DMS53 treated with DMSO at 0.1 percent for 48 hours (cell line): ENCODE measurements at regions not wholly inside any gene's neighbourhood (a gene's known extent, or its start where the extent isn't known, plus 50 kb on each side); places are given as distances from the start of the nearest gene placed in this dataset.
"Not testable (repeated sequence)": the region's sequence is repeated elsewhere in the genome, so short reads cannot be mapped to it uniquely, and the experiment has no call there.

ENCODE experiments used
- DNase-seq: peaks from one replicate; lab custom pipeline; 2025; ENCODE audit not compliant: unreplicated experiment; lab: John Stamatoyannopoulos, UW

DNA sequence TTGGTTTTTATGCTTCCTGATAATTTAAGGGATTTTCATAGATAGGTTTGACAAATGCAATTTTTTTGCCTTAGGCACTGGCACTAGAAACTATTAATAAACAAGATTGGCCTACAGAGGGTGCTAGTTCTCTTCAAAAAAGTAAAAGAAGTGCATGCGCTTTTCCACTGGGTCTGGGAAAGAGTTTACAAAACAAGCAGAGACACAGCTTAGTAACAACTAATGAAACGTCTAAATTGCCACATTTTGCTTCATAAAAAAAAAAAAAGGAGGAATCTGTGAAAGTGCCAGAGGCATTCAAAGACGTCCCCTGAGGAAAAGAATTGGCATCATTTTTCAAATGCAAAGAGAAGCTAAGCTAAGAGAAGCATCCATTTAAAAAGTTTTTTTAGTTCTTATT is 58.3 kb upstream of the EEA1 start:
- DNase-seq, result peak; percentile 79

DNA sequence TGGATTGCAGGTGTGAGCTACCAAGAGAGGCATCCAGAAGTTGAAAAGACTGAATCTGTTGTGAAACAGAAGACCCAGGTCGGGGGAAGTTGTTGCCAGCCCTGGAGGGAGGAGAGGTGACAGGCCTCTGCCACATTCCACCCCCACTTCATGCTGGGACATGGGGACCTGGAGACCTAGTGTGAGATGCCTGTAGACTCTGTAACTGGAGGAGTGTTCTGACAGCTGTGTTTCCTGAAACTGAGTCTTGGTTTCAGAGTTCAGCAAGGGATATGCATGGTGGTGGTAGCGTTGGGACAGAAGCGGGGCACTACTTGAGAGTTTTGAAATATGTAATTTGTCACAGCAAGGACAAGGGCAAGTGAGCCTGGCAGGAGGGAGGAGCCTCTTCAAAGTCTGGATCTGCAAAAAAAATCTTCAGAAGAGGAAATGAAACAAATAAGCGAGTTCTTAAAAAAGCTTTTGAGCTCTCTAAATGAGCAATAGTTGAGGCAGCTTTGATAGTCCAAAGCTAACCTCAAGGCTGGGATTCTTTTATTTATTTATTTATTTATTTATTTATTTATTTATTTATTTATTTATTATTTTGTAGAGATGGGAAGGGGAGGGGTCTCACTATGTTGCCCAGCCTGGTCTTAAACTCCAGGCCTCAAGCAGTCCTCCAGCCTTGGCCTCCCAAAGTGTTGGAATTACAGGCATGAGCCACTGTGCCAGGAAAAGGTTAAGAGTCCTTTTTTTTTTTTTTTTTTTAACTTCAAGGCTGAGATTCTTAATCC is 58.9 kb upstream of the EEA1 start:
- DNase-seq, result no peak

DNA sequence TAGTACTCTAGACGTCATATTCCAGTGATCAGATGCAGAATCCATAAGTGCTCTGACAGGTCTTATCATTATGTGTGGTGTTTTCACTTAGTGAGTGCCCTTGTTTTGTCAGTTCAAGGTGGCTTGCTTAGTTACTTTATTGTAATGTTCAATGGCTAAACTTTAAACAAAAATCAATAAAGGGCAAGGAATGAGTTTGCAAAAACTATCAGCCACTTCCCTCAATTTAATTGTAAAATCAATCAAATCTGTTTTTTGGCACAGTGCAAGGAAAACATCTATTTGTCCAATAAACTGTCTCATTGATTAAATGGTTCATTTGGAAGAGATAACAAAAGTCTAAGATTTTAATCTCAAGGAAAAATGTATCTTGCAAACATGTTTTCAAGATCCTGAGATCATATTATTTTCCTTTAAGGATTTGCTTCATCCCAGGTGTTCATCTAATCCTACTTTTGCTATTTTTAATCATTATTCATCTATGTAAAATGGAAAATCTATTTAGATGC is 59.6 kb upstream of the EEA1 start:
- DNase-seq, result no peak

DNA sequence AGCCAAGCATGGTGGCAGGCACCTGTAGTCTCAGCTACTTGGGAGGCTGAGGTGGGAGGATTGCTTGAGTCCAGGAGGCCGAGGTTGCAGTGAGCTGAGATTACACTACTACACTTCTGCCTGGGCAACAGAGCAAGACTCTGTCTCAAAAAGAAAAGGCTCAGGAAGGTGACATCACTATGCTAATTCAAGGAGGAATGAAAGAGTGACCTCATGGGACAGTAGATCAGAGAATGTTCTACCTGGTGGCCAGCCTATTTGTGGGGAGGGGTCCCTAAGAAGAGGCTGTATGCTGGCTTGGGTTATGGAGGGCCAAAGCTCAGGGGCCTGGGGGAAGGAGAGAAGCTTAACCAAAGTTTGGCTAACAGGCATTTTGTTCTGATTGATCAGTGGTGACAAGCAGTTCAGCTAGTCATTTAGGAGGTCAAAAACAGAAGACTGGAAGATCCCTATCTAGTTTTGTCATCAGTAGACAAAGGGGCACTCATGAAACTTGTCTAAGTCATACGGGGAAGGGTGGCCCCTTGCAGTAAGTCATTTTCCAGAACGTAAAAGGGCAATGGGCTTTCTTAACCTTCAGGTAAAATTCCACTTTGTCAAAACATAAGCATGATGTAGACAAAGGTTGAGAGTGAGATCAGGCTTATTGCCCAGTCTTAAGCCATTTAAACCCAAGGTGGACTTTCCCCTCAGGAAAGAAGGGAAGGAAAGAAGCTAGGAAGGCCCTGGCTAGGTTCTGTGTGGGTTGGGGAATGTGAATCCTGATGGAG is 60.8 kb upstream of the EEA1 start:
- no peak for DNase-seq

DNA sequence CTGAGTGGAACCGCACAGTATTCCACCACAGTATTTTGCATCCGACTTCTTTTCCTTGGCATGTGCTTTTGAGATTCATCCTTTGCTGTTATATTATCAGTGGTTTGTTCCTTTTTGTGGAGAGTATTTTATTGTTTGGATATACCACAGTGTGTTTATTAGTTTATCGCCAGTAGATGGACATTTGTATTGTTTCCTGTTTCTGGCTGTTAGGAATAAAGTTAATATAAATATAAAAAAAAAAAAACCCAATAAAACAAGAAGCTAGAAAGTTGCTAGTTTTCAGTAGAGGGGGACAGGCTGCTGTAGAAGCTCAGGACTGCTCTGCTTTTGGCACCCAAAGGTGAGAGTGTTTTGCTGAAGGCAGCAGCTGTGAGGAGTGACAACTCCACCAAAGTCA is 62.0 kb upstream of the EEA1 start:
- DNase-seq, result no peak

DNA sequence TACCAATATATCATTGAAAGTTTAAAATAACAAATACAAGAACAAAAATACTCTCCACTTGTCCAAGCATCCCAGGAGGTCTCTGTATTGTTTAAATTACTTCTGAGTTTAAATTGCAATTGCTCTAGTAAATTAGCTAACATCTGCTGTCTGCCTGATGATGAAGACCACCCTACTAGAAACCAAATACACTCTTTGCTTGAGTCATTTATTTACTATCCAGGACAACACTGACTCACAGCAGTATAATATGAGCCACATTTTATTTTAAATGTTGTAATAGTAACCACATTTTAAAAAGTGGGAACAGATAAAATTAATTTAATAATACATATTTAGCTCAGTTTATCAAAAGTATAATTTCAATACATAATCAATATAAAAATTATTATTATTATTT is 62.9 kb upstream of the EEA1 start:
- DNase-seq, result no peak

DNA sequence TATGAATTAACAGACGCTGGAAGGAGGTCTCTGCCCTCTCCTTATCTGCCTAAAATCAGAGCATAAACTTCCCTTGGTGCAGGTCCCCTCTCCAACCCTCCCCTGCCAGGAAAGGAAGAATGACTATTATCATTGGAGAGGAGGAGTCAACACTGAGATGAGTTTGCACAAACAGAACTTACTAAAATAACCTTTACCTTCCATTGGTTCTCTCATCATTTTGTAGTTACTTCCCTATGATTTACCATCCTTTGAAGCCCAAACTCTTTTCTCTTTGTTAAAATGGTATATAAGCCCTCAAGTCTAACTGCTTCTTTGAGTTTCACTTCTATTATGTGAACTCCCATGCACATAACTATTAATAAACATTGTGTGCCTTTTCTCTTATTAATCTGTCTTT is 64.2 kb upstream of the EEA1 start:
- DNase-seq, result no peak

DNA sequence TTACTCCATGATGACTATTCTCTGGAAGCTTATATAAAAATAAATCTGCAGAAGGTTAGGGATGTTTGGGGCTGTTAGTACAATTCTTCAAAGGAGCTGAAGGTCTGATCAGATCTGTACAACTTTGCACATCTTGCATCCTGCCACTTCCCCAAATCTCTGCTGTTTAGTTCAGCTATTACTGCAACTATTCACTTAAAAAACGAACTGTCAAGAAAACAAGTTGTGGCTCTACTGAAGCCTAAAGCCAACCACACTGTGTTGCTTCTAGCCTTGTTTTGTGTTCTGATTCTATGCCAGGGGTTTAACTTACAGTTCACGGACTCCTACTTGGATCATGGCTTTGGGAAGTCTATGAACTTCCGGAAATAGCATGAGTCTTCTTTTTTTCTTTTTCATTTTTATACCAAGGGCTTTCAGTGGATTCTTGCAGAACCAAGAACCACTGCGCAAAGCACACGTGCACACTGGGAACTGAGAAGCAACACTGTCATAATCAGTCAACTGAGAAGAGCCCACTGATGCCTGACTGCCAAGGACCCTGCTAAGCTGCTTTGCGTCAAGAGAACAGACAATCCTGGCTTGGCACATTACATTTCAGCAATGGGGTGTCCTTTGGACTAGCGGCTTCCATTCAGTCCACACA is 66.3 kb upstream of the EEA1 start:
- no peak for DNase-seq

DNA sequence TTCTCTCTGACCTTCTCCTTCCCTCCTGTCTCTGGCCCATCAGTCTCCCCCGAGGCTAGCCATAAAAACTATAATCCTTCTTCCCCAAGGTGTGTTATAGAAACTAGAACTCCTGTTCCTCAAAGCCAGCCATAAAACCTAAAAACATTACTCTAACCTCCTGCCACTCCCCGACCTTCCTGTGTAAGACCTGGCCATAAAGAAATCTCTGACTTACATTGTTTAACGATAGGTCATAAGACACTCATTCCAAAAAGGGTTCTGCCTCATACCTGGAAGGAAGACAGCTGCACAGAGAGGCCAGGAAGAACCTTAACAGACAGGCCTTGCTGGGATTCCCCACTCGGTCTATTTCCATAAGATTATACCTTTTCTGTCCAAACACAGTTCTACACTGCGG is 70.9 kb upstream of the EEA1 start:
- DNase-seq, result no peak

DNA sequence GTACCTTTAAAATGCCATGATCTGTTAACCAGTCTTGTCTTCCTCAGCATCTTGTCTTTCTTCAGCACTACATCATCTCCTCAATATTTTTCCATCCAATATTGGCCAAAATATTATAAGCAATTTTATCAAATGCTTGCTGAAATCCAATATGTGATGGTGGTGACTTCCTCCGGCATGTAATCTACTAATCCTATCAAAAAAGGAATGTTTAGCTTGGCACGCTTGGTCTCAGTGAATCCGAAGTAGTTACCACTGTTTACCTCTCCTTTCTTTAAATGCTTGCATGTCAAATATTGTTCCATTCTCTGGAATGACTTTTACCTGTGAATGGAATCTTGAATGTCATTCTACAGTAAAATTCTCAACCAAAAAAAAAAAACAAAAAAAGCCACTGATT is 72.3 kb upstream of the EEA1 start:
- no peak for DNase-seq

DNA sequence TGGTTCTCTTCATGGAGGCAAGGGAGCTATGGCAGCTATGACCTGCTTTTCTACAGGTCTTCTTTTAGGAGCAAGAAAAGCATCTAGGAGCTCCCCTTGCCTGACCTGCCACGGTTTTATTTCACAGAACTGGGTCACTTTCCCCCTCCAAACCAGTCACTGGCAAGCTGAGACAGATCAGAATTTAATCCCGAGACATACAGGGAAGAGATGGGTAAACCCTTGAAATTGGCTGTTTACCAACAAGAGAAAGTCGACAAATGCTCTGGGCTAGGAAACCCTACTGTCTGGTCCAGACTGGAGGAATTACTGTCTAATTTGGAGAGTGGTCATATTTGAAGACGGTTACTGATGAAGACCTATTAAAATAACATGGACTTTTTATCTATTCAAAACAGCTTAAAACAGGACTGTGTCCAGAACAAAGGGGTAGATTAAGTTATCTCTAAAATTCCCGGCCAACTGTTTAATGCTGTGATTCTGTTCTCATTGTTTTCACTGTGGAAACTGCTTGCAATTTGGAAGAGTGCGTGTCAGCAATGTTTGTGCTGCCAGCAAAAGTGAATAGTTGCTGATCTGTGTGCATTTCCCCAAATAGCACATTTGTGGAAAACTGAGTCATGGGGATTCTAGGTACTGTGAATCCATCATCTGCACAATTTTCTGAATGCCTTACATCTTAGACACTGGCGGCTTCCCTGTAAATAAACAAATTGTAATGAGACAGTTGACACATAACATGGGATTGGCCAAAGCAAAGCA is 73.4 kb upstream of the EEA1 start:
- no peak for DNase-seq

DNA sequence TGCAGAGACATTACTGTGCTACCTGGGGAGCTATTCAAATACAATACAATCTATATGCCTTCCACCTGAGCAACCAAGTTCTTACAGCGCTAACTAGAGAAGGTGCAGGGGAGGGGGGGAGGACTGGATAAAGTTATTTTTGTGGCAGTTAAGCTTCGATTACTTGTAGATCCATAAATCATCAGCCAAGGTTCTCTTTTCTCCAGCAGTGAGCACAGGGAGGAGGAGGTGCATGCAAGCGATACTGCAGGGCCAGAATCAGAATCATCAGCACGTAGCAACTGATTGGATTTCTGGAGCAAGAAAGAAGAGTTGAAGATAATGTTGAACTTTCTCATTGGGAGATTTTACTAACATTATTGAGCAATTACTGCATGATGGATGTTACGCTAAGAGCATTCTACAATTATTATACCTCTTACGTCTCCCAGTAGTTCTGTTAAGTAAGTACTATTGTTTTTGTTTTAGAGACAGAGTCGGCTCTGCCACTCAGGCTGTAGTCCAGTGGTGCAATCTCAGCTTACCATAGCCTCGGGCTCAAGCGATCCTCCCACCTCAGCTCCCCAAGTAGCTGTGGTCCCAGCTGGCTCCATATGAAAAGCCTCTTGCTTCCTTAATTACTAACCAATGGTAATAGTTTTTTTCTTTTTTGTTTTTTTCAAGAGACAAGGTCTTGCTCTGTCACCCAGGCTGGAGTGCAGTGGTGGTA is 74.6 kb upstream of the EEA1 start:
- no peak for DNase-seq

DNA sequence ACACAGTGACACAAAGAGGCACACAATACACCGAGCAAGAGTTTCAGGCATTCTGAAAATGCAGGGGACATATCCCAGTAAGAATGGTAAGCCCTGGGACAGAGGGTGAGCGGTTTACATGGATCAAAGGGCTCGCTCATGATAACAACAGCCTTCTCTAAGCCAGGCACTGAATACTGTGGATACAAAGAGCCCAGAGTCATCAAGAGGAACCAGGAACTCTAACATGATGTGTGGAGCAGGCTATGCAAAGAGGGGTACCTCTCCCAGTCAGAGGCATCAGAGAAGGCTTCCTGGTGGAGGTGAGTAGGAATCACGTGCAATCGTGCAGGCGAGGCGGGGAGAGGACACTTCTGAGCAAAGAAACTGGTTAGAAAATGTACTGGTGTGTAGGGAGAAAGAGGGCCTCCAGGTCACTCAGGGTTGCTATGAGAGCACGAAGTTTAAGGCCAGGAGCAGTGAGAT is 76.9 kb upstream of the EEA1 start:
- DNase-seq, result no peak

DNA sequence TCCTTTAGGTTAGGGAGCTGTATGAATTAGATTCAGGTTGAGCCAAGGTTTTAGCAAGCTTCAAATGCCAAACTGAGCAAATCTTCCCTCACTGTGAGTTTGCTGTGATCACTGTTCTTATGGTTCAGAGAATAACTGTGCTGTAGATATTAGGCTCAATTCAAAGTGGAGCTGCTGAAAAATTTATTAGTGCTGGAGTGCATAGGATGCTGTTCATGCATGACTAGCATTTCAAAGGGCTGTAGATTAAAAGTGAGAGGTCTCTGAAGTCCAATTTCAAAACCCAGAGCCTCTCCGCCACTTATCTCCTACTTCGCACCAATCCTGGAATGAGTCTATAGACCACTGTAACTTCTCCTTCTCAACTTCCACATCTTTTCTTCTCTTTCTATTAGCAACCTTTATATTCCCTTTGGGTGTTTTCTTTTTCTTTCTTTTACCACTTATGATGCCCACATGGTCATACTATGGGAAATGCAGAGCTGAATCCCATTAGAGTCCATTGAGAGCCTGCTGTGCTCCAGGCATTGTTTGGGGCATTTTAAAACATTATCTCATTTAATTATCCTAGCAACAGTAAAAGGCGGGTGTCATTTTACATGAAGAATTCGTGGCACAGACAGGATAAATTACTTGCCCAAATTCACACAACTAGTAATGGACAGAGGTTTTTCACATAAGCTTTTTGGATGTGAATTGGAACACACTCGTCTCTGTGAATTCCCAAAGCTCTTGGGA is 77.5 kb upstream of the EEA1 start:
- no peak for DNase-seq

DNA sequence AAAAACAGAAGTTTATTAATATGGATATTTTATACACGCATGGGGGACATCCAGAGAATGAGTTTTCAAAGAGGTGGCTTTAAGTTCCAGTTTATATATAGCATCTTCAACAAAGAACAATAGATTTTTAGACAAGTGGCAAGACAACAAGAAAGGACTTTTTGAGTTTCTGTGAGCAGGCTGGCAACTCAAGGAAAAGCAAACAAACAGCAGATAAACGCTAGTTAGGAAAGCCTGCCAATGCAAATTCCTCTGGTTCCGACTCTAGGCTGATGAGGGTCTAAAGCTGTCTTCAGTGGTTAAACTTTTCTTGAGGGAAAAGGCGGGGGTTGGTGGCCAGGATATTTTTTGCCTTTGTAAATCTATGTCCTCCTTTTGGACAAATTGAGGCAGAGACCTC is 78.4 kb upstream of the EEA1 start:
- no peak for DNase-seq

DNA sequence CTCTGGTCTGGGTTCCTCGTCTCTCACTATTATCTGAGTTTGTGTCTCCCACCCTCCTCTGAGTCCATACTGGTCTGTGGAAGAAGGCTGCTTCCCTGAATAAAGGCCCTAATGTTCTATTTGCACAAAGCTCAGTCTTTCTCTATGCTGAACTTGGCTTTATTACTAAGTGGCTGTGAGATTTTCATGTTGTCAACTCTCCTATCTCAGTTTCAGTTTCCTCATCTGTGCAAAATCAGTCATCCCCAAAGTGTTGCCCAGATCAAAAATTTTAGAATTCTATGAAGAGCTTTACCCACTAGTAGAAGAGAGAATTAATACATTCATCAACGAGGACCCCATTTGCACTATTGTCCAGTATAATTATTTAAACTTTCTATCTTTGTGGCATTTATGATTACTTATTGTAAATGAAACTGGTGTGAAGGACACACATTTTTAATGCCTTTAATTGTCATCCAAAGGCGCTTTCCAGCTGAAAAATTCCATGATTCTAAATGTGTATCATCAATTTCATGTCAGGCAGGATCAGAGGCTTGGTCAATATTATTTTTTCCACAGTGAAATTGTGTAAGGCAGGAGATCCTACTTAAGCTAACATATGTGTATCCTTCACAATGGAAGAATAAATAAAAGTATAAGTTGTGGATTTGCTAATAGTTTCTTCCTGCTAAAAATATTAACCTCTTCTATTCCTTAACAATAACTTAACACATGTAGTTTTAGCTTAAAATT is 79.1 kb upstream of the EEA1 start:
- no peak for DNase-seq

DNA sequence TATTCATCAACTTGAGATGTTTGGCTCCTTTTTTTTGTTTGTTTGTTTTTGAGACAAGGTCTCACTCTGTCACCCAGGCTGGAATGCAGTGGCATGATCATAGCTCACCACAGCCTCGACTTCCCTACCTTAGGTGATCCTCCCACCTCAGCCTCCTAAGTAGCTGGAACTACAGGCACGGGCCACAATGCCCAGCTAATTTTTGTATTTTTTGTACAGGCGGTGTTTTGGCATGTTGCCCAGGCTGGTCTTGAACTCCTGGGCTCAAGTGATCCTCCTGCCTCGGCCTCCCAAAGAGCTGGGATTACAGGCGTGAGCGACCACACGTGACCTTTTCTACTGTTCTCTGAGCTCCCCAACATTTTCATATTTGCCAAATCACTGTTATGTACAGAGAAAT is 79.8 kb upstream of the EEA1 start:
- DNase-seq, result not testable (repeated sequence)

DNA sequence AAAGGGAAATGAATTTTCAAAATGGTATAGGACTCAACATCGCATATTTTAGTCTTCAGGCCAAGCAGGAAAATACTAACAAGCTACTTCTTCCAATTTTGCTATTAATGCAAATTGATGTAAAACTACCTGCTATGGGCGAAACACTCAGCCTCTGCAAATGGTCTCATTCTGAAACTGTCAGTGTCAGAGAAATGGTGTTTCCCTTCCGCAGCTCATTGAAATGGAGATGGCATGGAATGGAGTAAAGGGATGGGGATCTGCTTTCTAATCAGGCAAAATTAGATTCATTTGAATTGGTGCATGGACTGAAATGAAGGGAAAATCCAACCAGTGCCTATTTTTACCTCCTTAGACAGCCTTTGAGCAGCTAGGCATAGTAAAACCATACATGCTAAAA is 80.4 kb upstream of the EEA1 start:
- no peak for DNase-seq

DNA sequence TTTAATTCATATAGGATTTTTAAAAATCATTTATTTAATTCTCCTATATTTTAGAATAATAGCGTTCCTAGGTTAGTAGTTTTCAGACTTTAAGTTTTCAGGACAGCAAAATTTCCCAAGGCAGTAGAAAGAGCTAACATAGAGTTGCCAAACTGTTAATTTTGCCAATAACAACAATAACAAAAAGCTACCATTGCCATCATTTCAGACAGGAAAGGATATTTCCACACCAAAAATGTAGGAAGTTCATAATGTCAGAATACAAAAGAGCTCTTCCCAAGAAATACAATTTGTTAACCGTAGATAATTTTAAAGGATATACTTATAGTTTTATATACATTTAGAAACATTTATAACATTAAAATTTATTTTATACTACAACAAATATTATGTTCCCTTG is 81.4 kb upstream of the EEA1 start:
- no peak for DNase-seq
